ENCODE measurements at regions not wholly inside any gene's neighbourhood (a gene's known extent, or its start where the extent isn't known, plus 50 kb on each side); places are given as distances from the start of the nearest gene placed in this dataset.

GRCh38 chr19:31902821-31903220 lies 442.6 kb upstream of the ZNF507 start:
- no peak for DNase-seq

- DNase-seq: no peak
Observed at GRCh38 chr19:31903979-31904378, 441.4 kb upstream of the ZNF507 start.

- no peak for DNase-seq
Observed at GRCh38 chr19:31906111-31906871, 439.1 kb upstream of the ZNF507 start.

- DNase-seq: no peak
Observed at GRCh38 chr19:31907661-31908060, 437.7 kb upstream of the ZNF507 start.

GRCh38 chr19:31908080-31908479 lies 437.3 kb upstream of the ZNF507 start:
- DNase-seq: no peak

- no peak for DNase-seq
Observed at GRCh38 chr19:31908496-31909225, 436.7 kb upstream of the ZNF507 start.

- DNase-seq: no peak
Observed at GRCh38 chr19:31910224-31910623, 435.2 kb upstream of the ZNF507 start.

- no peak for DNase-seq
Observed at GRCh38 chr19:31911577-31911976, 433.8 kb upstream of the ZNF507 start.

GRCh38 chr19:31913103-31913661 lies 432.2 kb upstream of the ZNF507 start:
- no peak for DNase-seq

- DNase-seq: no peak
Observed at GRCh38 chr19:31930401-31930800, 415.0 kb upstream of the ZNF507 start.

- no peak for DNase-seq
Observed at GRCh38 chr19:31937983-31938382, 407.4 kb upstream of the ZNF507 start.

GRCh38 chr19:31938675-31939074 lies 406.7 kb upstream of the ZNF507 start:
- DNase-seq: no peak

GRCh38 chr19:31940396-31940795 lies 405.0 kb upstream of the ZNF507 start:
- DNase-seq: no peak

GRCh38 chr19:31943191-31943661 lies 402.2 kb upstream of the ZNF507 start:
- DNase-seq: no peak

- no peak for DNase-seq
Observed at GRCh38 chr19:31943778-31944177, 401.6 kb upstream of the ZNF507 start.

GRCh38 chr19:31944326-31944725 lies 401.1 kb upstream of the ZNF507 start:
- no peak for DNase-seq

- no peak for DNase-seq
Observed at GRCh38 chr19:31946491-31946890, 398.9 kb upstream of the ZNF507 start.

- no peak for DNase-seq
Observed at GRCh38 chr19:31947436-31948115, 397.8 kb upstream of the ZNF507 start.

GRCh38 chr19:31952693-31953092 lies 392.7 kb upstream of the ZNF507 start:
- no peak for DNase-seq

- no peak for DNase-seq
Observed at GRCh38 chr19:31955061-31955460, 390.3 kb upstream of the ZNF507 start.

- DNase-seq: no peak
Observed at GRCh38 chr19:31955884-31956283, 389.5 kb upstream of the ZNF507 start.

- DNase-seq: no peak
Observed at GRCh38 chr19:31956771-31957392, 388.5 kb upstream of the ZNF507 start.

GRCh38 chr19:31957711-31958110 lies 387.7 kb upstream of the ZNF507 start:
- DNase-seq: no peak

All from activated CD4-positive, alpha-beta T cell treated with anti-CD3 and anti-CD28 coated beads for 4 hours (primary cell).